ENCODE measurements at regions not wholly inside any gene's neighbourhood (a gene's known extent, or its start where the extent isn't known, plus 50 kb on each side); places are given as distances from the start of the nearest gene placed in this dataset.

GRCh38 chr15:95319242-95319641 is 1011.3 kb upstream of the NR2F2 start:
- Histone ChIP-seq H3K36me3 (ENCODE audit: insufficient read depth, insufficient read length, low read length) (no peaks in the 10 kb centered on the region), H3K9ac (ENCODE audit: insufficient read length, low read depth) (no peak overlapping the region), H3K9me3 (ENCODE audit: insufficient read depth, low read length) (peaks cover 14% of the 10 kb centered on the region; the same call in 1 of the 2 replicates), H3K4me3 (ENCODE audit: insufficient read length, low read depth) (no peak overlapping the region), H3K4me1 (ENCODE audit: insufficient read depth, insufficient read length) (no peaks in the 10 kb centered on the region), H3K27me3 (ENCODE audit: insufficient read depth, insufficient read length) (no peaks in the 10 kb centered on the region)
- TF ChIP-seq YY1 (IDR thresholded peaks at IDR 0.05; ENCODE audit: insufficient read depth, insufficient read length) (no peak), ZNF274 (IDR thresholded peaks at IDR 0.05; ENCODE audit: low read depth, low read length) (no peak), SUZ12 (IDR thresholded peaks at IDR 0.05; ENCODE audit: extremely low read depth, insufficient read depth, insufficient read length) (no peak)
- no peak for DNase-seq (ENCODE audit: low read depth, low spot score)

DNA sequence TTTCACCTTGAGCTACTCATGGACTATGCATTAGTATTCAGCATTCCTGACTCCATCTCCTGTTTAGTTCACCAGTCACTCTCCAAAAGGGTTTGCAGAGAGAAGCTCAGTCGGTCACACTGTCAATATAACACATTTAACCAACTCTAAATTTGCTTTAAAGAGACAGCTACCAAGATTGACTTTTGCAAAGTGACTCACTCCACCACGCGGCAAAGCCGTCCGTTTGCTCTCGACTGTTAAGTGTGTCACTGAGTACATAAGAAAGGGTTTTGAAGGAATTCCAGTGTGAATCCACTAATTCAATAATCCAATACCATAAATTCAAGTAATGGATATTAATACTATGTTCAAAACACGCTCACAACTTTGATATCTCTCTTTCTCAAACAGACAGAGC is 1006.7 kb upstream of the NR2F2 start:
- TF ChIP-seq ZNF274 (IDR thresholded peaks at IDR 0.05; ENCODE audit: low read depth, low read length) (no peak), SUZ12 (IDR thresholded peaks at IDR 0.05; ENCODE audit: extremely low read depth, insufficient read depth, insufficient read length) (no peak), YY1 (IDR thresholded peaks at IDR 0.05; ENCODE audit: insufficient read depth, insufficient read length) (no peak)
- H3K36me3 ChIP-seq (ENCODE audit: insufficient read depth, insufficient read length, low read length) = no peaks in the 10 kb centered on the region
- no peaks in the 10 kb centered on the region for H3K9me3 ChIP-seq (ENCODE audit: insufficient read depth, low read length)
- no peak overlapping the region for H3K9ac ChIP-seq (ENCODE audit: insufficient read length, low read depth)
- peaks cover 32% of the 10 kb centered on the region for H3K27me3 ChIP-seq (ENCODE audit: insufficient read depth, insufficient read length)
- H3K4me1 ChIP-seq (ENCODE audit: insufficient read depth, insufficient read length) = peaks cover 4% of the 10 kb centered on the region
- no peak for DNase-seq (ENCODE audit: low read depth, low spot score)
- no peak overlapping the region for H3K4me3 ChIP-seq (ENCODE audit: insufficient read length, low read depth)

GRCh38 chr15:95324656-95325055 is 1005.8 kb upstream of the NR2F2 start:
- Histone ChIP-seq H3K9ac (ENCODE audit: insufficient read length, low read depth) (no peak overlapping the region), H3K4me1 (ENCODE audit: insufficient read depth, insufficient read length) (peaks cover 4% of the 10 kb centered on the region), H3K36me3 (ENCODE audit: insufficient read depth, insufficient read length, low read length) (no peaks in the 10 kb centered on the region), H3K27me3 (ENCODE audit: insufficient read depth, insufficient read length) (peaks cover 32% of the 10 kb centered on the region), H3K4me3 (ENCODE audit: insufficient read length, low read depth) (no peak overlapping the region), H3K9me3 (ENCODE audit: insufficient read depth, low read length) (no peaks in the 10 kb centered on the region)
- TF ChIP-seq YY1 (IDR thresholded peaks at IDR 0.05; ENCODE audit: insufficient read depth, insufficient read length) = no peak
- no peak for TF ChIP-seq ZNF274 (IDR thresholded peaks at IDR 0.05; ENCODE audit: low read depth, low read length)
- TF ChIP-seq SUZ12 (IDR thresholded peaks at IDR 0.05; ENCODE audit: extremely low read depth, insufficient read depth, insufficient read length) = no peak
- no peak for DNase-seq (ENCODE audit: low read depth, low spot score)

GRCh38 chr15:95325763-95326404 is 1004.6 kb upstream of the NR2F2 start:
- no peak for TF ChIP-seq SUZ12 (IDR thresholded peaks at IDR 0.05; ENCODE audit: extremely low read depth, insufficient read depth, insufficient read length)
- H3K36me3 ChIP-seq (ENCODE audit: insufficient read depth, insufficient read length, low read length) = no peaks in the 10 kb centered on the region
- peaks cover 32% of the 10 kb centered on the region for H3K27me3 ChIP-seq (ENCODE audit: insufficient read depth, insufficient read length)
- H3K9ac ChIP-seq (ENCODE audit: insufficient read length, low read depth) = no peak overlapping the region
- DNase-seq (ENCODE audit: low read depth, low spot score) = no peak
- no peak overlapping the region for H3K4me3 ChIP-seq (ENCODE audit: insufficient read length, low read depth)
- H3K4me1 ChIP-seq (ENCODE audit: insufficient read depth, insufficient read length) = peaks cover 4% of the 10 kb centered on the region
- no peaks in the 10 kb centered on the region for H3K9me3 ChIP-seq (ENCODE audit: insufficient read depth, low read length)

- no peak for DNase-seq (ENCODE audit: low read depth, low spot score)
- Histone ChIP-seq H3K9ac (ENCODE audit: insufficient read length, low read depth) (no peak overlapping the region), H3K27me3 (ENCODE audit: insufficient read depth, insufficient read length) (peaks cover 32% of the 10 kb centered on the region), H3K4me1 (ENCODE audit: insufficient read depth, insufficient read length) (peaks cover 4% of the 10 kb centered on the region), H3K9me3 (ENCODE audit: insufficient read depth, low read length) (no peaks in the 10 kb centered on the region), H3K36me3 (ENCODE audit: insufficient read depth, insufficient read length, low read length) (no peaks in the 10 kb centered on the region), H3K4me3 (ENCODE audit: insufficient read length, low read depth) (peak overlapping the region; percentile 39)
- TF ChIP-seq SUZ12 (IDR thresholded peaks at IDR 0.05; ENCODE audit: extremely low read depth, insufficient read depth, insufficient read length) (no peak), ZNF274 (IDR thresholded peaks at IDR 0.05; ENCODE audit: low read depth, low read length) (no peak), YY1 (IDR thresholded peaks at IDR 0.05; ENCODE audit: insufficient read depth, insufficient read length) (no peak)
Observed at GRCh38 chr15:95326431-95327182, 1003.9 kb upstream of the NR2F2 start.

DNA sequence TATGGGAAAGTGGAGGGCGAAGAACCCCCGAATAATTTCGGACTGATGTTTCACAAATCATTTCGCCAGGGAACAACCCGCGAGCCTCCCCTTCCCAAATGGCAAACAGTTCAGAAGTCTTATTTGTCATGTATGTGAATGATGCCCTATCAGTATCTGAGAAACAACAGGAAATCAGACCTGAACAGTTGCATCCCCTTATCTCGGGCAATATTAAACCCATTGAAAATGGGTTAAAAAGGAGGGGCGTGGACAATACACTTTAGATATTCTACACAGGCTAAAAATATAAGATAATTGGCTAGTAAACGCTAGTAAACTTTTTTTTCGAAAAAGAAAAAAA is 1003.3 kb upstream of the NR2F2 start:
- no peak for DNase-seq (ENCODE audit: low read depth, low spot score)

DNA sequence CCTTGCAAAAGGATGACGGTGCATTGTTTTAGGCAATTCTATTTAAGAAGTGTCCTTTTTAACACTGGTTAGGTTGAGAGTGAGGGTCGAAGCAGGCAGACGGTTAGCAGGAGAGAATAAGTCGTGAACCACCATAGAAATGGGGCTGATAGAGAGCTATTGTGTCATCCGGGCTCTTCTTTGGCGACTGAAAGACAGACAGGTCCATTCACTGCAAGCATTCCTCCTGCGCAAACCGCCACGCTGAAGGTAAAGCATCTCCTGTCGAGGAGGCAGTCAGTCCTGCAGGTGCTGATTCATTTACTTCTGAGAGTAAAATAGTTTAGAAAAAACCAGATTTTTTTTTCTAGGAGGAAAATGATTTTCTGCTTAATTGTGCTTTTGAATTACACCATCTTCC is 1002.8 kb upstream of the NR2F2 start:
- H3K4me3 ChIP-seq (ENCODE audit: insufficient read length, low read depth) = no peak overlapping the region
- no peak for DNase-seq (ENCODE audit: low read depth, low spot score)

More for the DNA sequence above, 1003.3 kb upstream of the NR2F2 start:
- H3K9me3 ChIP-seq (ENCODE audit: insufficient read depth, low read length) = no peaks in the 10 kb centered on the region
- H3K4me1 ChIP-seq (ENCODE audit: insufficient read depth, insufficient read length) = peaks cover 4% of the 10 kb centered on the region
- peaks cover 32% of the 10 kb centered on the region for H3K27me3 ChIP-seq (ENCODE audit: insufficient read depth, insufficient read length)
- H3K9ac ChIP-seq (ENCODE audit: insufficient read length, low read depth) = no peak overlapping the region
- TF ChIP-seq YY1 (IDR thresholded peaks at IDR 0.05; ENCODE audit: insufficient read depth, insufficient read length) = no peak
- no peak for TF ChIP-seq ZNF274 (IDR thresholded peaks at IDR 0.05; ENCODE audit: low read depth, low read length)
- TF ChIP-seq SUZ12 (IDR thresholded peaks at IDR 0.05; ENCODE audit: extremely low read depth, insufficient read depth, insufficient read length) = no peak
- H3K4me3 ChIP-seq (ENCODE audit: insufficient read length, low read depth) = peak overlapping the region; percentile 39
- H3K36me3 ChIP-seq (ENCODE audit: insufficient read depth, insufficient read length, low read length) = no peaks in the 10 kb centered on the region

More for the DNA sequence above, 1002.8 kb upstream of the NR2F2 start:
- TF ChIP-seq SUZ12 (IDR thresholded peaks at IDR 0.05; ENCODE audit: extremely low read depth, insufficient read depth, insufficient read length) = no peak
- TF ChIP-seq ZNF274 (IDR thresholded peaks at IDR 0.05; ENCODE audit: low read depth, low read length) = no peak
- TF ChIP-seq YY1 (IDR thresholded peaks at IDR 0.05; ENCODE audit: insufficient read depth, insufficient read length) = no peak
- Histone ChIP-seq H3K36me3 (ENCODE audit: insufficient read depth, insufficient read length, low read length) (no peaks in the 10 kb centered on the region), H3K4me1 (ENCODE audit: insufficient read depth, insufficient read length) (peaks cover 4% of the 10 kb centered on the region), H3K9ac (ENCODE audit: insufficient read length, low read depth) (no peak overlapping the region), H3K9me3 (ENCODE audit: insufficient read depth, low read length) (no peaks in the 10 kb centered on the region), H3K27me3 (ENCODE audit: insufficient read depth, insufficient read length) (peaks cover 32% of the 10 kb centered on the region)
